Cardiac septum (tissue), 1 donor: ENCODE measurements at regions not wholly inside any gene's neighbourhood (a gene's known extent, or its start where the extent isn't known, plus 50 kb on each side); places are given as distances from the start of the nearest gene placed in this dataset.

Experiments used
- DNase-seq: peaks from one replicate; pipeline ENCODE4 v3.0.0-alpha.2; 2020; ENCODE audit warnings: low spot score
- intact Hi-C: fragments of 100-400 bp; cut with DNase I; formaldehyde crosslinking; loops from one replicate; pipeline ENCODE4 v1.14.0; 2022
- donor health status: DM: no; HTN: no; CAD: no.

DNA sequence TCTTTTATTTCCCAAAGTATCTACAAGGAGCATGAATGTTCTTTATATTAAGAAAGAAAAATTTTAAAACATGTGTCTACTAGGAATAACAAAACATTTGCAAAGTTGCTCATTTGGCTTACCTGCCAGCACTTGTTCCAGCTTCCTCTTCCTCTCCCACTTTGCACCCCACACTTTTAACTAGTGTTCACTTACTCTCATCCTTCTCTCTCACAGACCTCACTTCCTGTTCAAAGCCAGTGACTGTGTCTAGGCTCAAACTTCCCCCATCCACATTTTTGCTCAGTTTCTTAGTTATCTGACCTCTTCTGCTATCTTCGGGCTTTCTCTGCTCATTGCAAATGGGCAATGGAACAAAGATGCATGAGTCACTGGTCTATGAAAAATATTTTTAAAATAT is 512.2 kb upstream of the ZNF462 start:
- intact Hi-C loops: no loop called here
- no peak for DNase-seq

GRCh38 chr9:106356924-106357323 is 506.0 kb upstream of the ZNF462 start:
- intact Hi-C loops: no loop called here
- no peak for DNase-seq

- DNase-seq: no peak
- intact Hi-C loops: no loop called here
Measured at GRCh38 chr9:106358331-106358730, 504.6 kb upstream of the ZNF462 start.

DNA sequence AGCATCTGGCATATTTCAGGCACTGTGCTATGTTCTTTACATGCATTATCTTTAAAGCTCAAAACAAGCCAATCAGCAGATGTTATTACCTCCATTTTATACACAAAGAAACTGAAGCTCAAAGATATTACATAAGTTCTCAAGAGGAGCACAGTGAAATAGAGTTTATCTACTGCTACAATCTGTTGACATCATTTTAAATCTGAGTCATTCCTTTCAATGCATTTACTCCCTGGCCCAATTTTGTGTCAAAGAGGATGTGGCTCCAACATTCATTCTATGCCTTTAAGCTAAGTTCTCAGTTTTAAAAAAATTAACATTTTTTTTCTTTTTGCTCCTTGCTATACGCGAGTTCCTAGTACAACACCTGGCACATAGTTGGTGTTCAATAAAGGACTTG is 486.3 kb upstream of the ZNF462 start:
- intact Hi-C loops: no loop called here
- DNase-seq: no peak

DNA sequence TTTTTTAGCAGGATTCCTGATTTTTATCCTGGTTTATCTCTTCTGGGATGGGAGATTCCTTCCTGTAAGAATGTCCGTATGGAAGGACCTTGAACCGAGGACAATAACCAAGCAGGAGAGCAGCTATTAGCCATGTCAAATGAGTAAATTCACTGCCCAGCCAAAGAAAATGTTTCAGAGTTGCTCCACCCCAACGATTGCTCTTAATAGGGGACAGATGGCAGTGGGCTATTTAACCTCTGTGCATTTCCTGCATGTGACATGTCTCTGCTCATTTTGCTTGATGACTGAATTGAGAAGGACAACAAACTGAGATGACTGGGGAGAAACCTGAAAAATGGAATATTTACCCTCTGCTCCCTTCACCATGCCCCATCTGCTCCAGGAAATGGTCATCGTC is 479.9 kb upstream of the ZNF462 start:
- no peak for DNase-seq
- intact Hi-C loops: no loop called here

DNA sequence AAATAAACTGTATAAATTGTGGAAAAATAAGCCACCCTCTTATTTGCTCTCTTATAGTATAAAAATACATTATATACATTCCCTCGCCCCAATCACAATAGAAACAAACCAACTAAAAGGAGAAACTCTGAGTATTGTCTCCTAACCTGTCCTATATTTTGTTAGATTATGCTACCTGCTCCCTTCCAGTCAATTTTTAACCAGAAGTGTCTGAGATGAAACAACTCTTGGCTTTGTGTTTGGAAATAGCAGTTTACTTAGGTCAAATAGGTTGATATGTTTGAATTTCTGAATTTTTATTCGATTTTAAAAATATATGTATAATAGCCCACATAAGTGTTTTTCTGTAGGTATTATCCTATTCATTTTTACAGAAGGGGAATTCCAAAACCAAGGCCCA is 475.0 kb upstream of the ZNF462 start:
- no peak for DNase-seq
- intact Hi-C loops: no loop called here

DNA sequence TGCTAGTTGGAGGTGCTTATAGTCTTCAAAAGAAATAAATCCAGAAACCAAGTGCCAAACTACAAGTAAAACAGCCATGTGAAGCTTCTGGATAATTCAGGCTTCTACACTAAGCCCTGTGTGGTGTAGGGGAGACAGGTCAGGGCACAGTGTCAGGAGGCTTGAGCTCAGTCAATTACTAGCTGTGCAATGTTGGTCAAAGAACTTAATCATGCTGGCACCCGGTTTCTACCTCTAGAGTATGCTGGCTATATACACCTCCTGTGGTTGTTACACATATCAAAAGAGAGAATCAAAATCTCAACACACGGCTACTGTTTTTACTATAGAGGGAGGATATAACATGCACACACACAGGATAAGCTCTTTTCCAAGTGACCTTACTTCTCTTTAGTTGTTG is 469.7 kb upstream of the ZNF462 start:
- no peak for DNase-seq
- intact Hi-C loops: no loop called here

GRCh38 chr9:106400170-106400569 is 462.8 kb upstream of the ZNF462 start:
- DNase-seq: no peak
- intact Hi-C loops: no loop called here

GRCh38 chr9:106400950-106401349 is 462.0 kb upstream of the ZNF462 start:
- no peak for DNase-seq
- intact Hi-C loops: no loop called here

GRCh38 chr9:106403081-106403480 is 459.9 kb upstream of the ZNF462 start:
- intact Hi-C loops: no loop called here
- no peak for DNase-seq

GRCh38 chr9:106404137-106404536 is 458.8 kb upstream of the ZNF462 start:
- intact Hi-C loops: no loop called here

GRCh38 chr9:106405871-106406435 is 457.0 kb upstream of the ZNF462 start:
- DNase-seq: no peak
- intact Hi-C loops: no loop called here

More at GRCh38 chr9:106404137-106404536, 458.8 kb upstream of the ZNF462 start:
- DNase-seq: no peak

DNA sequence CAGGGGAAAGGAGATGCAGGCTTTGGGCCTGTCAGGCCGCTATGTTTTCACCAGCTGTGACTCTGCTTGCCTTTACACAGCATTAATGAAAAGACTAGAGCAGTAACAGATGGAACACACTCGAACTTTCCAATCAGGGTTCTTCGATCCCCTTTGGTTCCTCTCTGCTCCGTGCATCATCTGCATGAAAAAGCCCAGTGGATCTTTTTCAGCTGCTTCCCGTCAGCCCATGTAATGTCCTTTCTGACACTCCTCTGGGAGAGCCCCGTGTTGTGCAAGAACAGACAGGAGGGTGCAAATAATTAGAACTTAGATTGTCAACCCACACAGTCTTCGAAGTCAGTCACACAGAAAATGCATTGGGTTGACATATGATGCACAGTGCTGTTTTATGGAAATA is 448.9 kb upstream of the ZNF462 start:
- intact Hi-C loops: no loop called here

GRCh38 chr9:106417685-106418084 is 445.3 kb upstream of the ZNF462 start:
- intact Hi-C loops: no loop called here

More for the DNA sequence above, 448.9 kb upstream of the ZNF462 start:
- DNase-seq: no peak

GRCh38 chr9:106419829-106420228 is 443.1 kb upstream of the ZNF462 start:
- intact Hi-C loops: no loop called here
- no peak for DNase-seq

More at GRCh38 chr9:106417685-106418084, 445.3 kb upstream of the ZNF462 start:
- no peak for DNase-seq

GRCh38 chr9:106420511-106420944 is 442.4 kb upstream of the ZNF462 start:
- intact Hi-C loops: no loop called here

GRCh38 chr9:106421772-106422171 is 441.2 kb upstream of the ZNF462 start:
- intact Hi-C loops: no loop called here
- DNase-seq: no peak

More at GRCh38 chr9:106420511-106420944, 442.4 kb upstream of the ZNF462 start:
- no peak for DNase-seq

DNA sequence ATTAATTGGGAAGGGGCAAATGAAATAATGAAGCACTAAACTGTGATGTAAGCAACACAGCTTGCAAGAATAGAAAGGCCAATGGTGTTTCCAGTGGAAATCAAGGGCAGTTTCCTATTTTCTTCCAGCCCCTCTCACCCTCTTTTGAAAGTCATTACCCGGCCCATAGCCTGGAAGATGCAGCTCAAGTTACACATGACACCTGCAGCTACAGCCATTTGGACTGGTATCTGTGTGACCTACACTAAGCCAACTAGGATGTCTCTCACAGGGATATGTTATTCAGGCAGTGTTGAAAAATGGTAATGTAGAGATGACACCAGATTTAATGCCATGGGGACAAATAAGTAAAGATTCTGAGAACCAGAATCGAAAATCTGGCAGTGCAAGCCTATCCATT is 439.4 kb upstream of the ZNF462 start:
- intact Hi-C loops: no loop called here
- no peak for DNase-seq

- intact Hi-C loops: no loop called here
Measured at GRCh38 chr9:106432631-106433030, 430.3 kb upstream of the ZNF462 start.

DNA sequence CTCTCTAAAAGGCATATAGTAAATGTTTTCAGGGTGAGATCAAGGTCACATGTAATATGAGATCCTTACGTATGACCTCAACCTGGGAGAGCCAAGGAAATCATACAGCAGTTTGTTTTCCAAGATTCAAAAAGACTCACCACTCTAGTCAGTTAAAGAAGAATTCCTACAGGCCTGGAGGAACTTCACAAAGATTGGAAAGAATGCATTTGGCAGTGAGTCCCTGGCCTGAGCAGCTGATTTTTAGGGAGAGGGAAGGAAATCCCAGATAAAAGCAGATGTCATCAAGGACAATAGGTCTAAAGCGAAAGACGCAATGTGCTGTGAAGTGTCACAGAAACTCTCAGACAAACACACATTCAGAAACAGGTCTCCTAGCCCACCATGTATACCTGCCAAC is 424.0 kb upstream of the ZNF462 start:
- DNase-seq: no peak
- intact Hi-C loops: no loop called here

More at GRCh38 chr9:106432631-106433030, 430.3 kb upstream of the ZNF462 start:
- DNase-seq: no peak

- intact Hi-C loops: no loop called here
Measured at GRCh38 chr9:106441283-106441682, 421.7 kb upstream of the ZNF462 start.

DNA sequence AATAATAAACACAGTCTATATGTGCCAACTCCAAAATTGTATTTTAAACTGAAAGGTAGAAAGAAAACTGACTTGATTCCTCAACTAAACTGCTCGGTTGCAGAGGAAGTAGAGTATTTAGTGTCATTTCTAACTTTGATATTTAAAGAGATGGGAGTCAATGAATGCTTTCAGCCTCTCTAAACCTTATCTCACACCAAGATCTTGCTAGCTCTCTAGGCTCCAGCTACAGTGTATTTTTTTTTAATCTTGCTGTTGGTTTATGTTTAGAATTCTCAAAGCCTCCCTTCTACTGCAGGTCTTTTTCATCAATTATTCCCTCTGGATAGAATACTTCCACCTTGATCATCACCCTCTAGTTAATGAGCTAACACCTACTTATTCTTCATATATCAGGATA is 419.4 kb upstream of the ZNF462 start:
- intact Hi-C loops: no loop called here
- DNase-seq: no peak

More at GRCh38 chr9:106441283-106441682, 421.7 kb upstream of the ZNF462 start:
- DNase-seq: no peak
